A673 (cell line): ENCODE measurements at regions not wholly inside any gene's neighbourhood (a gene's known extent, or its start where the extent isn't known, plus 50 kb on each side); places are given as distances from the start of the nearest gene placed in this dataset.

Source experiments
- EZH2 ChIP-seq: fragments of 200-600 bp; sonication (generic); IDR thresholded peaks from 2 replicates; pipeline ENCODE4 v1.6.1; 2017; ENCODE audit warnings: borderline replicate concordance, low read depth, mild to moderate bottlenecking, mixed read lengths, antibody characterized with exemption, low read length; ENCODE audit not compliant: poor library complexity, severe bottlenecking
- TF ChIP-seq, protein P1 (sequence below): fragments of 300-800, 200-600 bp; sonication (generic); conservative IDR thresholded peaks from 2 replicates; pipeline ENCODE4 v1.5.1; 2017; ENCODE audit warnings: low read depth, mild to moderate bottlenecking, antibody characterized with exemption, low read length, moderate library complexity, mixed read lengths

- TF ChIP-seq, protein P1, sequence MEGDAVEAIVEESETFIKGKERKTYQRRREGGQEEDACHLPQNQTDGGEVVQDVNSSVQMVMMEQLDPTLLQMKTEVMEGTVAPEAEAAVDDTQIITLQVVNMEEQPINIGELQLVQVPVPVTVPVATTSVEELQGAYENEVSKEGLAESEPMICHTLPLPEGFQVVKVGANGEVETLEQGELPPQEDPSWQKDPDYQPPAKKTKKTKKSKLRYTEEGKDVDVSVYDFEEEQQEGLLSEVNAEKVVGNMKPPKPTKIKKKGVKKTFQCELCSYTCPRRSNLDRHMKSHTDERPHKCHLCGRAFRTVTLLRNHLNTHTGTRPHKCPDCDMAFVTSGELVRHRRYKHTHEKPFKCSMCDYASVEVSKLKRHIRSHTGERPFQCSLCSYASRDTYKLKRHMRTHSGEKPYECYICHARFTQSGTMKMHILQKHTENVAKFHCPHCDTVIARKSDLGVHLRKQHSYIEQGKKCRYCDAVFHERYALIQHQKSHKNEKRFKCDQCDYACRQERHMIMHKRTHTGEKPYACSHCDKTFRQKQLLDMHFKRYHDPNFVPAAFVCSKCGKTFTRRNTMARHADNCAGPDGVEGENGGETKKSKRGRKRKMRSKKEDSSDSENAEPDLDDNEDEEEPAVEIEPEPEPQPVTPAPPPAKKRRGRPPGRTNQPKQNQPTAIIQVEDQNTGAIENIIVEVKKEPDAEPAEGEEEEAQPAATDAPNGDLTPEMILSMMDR: no peak
- TF ChIP-seq EZH2: no peak
Measured at GRCh38 chr13:110991991-110992508, 77.2 kb upstream of the ANKRD10 start.
